CD4-positive, alpha-beta T cell (primary cell): ENCODE measurements at regions not wholly inside any gene's neighbourhood (a gene's known extent, or its start where the extent isn't known, plus 50 kb on each side); places are given as distances from the start of the nearest gene placed in this dataset.

Source experiments
- ATAC-seq: fragments of 200-7000 bp; cut with Tn5 transposase; one replicate; pipeline ENCODE4 v1.10.0; 2022; ENCODE audit warnings: mild to moderate bottlenecking; ENCODE audit not compliant: poor library complexity
- CTCF ChIA-PET: fragments of 350-600 bp; sonication (Branson Sonifier 250); formaldehyde crosslinking; loops from one replicate; lab custom pipeline; 2021; ENCODE audit warnings: antibody characterized with exemption, inconsistent platforms; lab: Charles Lee
- POLR2A ChIA-PET: fragments of 350-600 bp; sonication (Branson Sonifier 250); formaldehyde crosslinking; loops from one replicate; lab custom pipeline; 2021; ENCODE audit warnings: antibody characterized with exemption, inconsistent platforms; lab: Charles Lee
- DNase-seq, 14 experiments: peaks; one replicate each; pipeline ENCODE4 v3.0.0-alpha.2; 2013 to 2020; ENCODE audit warnings: mixed read lengths in 2 of 14
- H3K27ac ChIP-seq, 2 donors: one replicate each; pipeline versions ENCODE4 v1.5.1 to v1.7.0; 2013; ENCODE audit warnings: low read length in 2 of 2, low read depth in 1 of 2, mild to moderate bottlenecking in 1 of 2
- H3K27me3 ChIP-seq, 2 experiments: 1 replicate in 1 of 2; 2 replicates in 1 of 2; pipeline versions ENCODE4 v1.6.1 to v1.7.0; 2013; ENCODE audit warnings: low read length in 2 of 2, control low read depth in 1 of 2, mild to moderate bottlenecking in 1 of 2, moderate library complexity in 1 of 2; ENCODE audit not compliant: insufficient read depth in 2 of 2, control insufficient read depth in 1 of 2
- H3K36me3 ChIP-seq: one replicate; pipeline ENCODE4 v1.6.1; 2013; ENCODE audit warnings: low read length, control low read depth; ENCODE audit not compliant: insufficient read depth
- H3K4me1 ChIP-seq: one replicate; pipeline ENCODE4 v1.6.1; 2013; ENCODE audit warnings: low read length, control low read depth; ENCODE audit not compliant: insufficient read depth
- H3K4me3 ChIP-seq: one replicate; pipeline ENCODE4 v1.5.1; 2013; ENCODE audit warnings: mild to moderate bottlenecking, low read length, moderate library complexity
- H3K9me3 ChIP-seq, 2 experiments: 1 replicate in 1 of 2; 2 replicates in 1 of 2; pipeline versions ENCODE4 v1.6.1 to v1.7.0; 2013; ENCODE audit warnings: low read length in 2 of 2, mild to moderate bottlenecking in 2 of 2, control low read depth in 1 of 2, moderate library complexity in 1 of 2; ENCODE audit not compliant: control insufficient read depth in 1 of 2, insufficient read depth in 1 of 2
- H3K27ac Mint-ChIP-seq: one replicate; pipeline ENCODE4 v1.8.0; 2020; ENCODE audit warnings: mixed read lengths
- H3K27me3 Mint-ChIP-seq: one replicate; pipeline ENCODE4 v1.8.0; 2021; ENCODE audit warnings: mixed read lengths
- H3K36me3 Mint-ChIP-seq: one replicate; pipeline ENCODE4 v1.8.0; 2021; ENCODE audit warnings: low read depth, mixed read lengths
- H3K4me1 Mint-ChIP-seq: one replicate; pipeline ENCODE4 v1.8.0; 2021; ENCODE audit warnings: low read depth, mixed read lengths
- H3K4me3 Mint-ChIP-seq: one replicate; pipeline ENCODE4 v1.8.0; 2020; ENCODE audit warnings: mild to moderate bottlenecking, mixed read lengths
- H3K9me3 Mint-ChIP-seq: one replicate; pipeline ENCODE4 v1.8.0; 2020; ENCODE audit warnings: mixed read lengths
- intact Hi-C, 2 experiments: fragments of 100-400 bp; cut with DNase I in 1 of 2; cut with micrococcal nuclease in 1 of 2; formaldehyde crosslinking; loops; one replicate each; pipeline versions ENCODE4 v1.15.1 to v1.9.0; 2023 to 2025; cut with DNase I, micrococcal nuclease
- TF ChIP-seq, protein P1 (sequence below): fragments of 200-600 bp; IDR thresholded peaks from one replicate; pipeline ENCODE4 v1.8.0; 2022; ENCODE audit warnings: antibody characterized with exemption, mild to moderate bottlenecking

DNA sequence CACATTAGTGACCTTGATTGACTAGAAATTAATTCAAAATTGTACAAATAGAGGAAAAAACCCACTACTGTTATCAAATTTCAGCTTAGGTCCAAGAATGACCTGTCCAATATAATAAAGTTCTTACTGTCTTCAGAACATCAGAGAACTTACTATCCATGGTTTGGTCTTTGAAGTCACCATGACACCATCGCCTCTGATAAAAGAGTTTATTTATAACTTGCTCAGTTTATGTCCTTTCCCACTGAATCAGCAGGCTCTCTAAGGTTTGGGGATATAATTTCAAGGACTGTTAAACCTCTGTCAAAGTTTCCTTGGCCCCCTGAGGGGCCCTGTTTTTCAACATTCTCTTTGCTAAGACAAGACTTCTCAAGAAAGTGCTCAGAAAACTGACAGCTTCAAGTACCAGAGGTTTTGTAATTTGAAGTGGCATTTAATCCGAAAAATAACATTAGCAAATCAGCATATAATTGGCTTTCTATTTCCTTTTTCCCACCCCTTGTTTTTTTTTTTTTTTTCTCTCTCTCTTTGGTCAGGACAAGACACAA lies 191.7 kb upstream of the FERD3L start:
- ChIA-PET POLR2A (no interaction called here), CTCF (no interaction called here)
- H3K27ac ChIP-seq, result no peak overlapping the region
- Mint-ChIP-seq H3K27me3 (no peaks in the 10 kb centered on the region), H3K4me3 (no peak overlapping the region), H3K9me3 (peaks cover 5% of the 10 kb centered on the region), H3K4me1 (no peaks in the 10 kb centered on the region), H3K36me3 (no peaks in the 10 kb centered on the region), H3K27ac (no peak overlapping the region)
- intact Hi-C loops, result no loop called here
- H3K4me1 ChIP-seq, result no peaks in the 10 kb centered on the region
- ATAC-seq (no peak), DNase-seq (no peak)
- no peak overlapping the region for H3K4me3 ChIP-seq
- H3K36me3 ChIP-seq, result no peaks in the 10 kb centered on the region
- no peaks in the 10 kb centered on the region for H3K27me3 ChIP-seq
- TF ChIP-seq, protein P1, sequence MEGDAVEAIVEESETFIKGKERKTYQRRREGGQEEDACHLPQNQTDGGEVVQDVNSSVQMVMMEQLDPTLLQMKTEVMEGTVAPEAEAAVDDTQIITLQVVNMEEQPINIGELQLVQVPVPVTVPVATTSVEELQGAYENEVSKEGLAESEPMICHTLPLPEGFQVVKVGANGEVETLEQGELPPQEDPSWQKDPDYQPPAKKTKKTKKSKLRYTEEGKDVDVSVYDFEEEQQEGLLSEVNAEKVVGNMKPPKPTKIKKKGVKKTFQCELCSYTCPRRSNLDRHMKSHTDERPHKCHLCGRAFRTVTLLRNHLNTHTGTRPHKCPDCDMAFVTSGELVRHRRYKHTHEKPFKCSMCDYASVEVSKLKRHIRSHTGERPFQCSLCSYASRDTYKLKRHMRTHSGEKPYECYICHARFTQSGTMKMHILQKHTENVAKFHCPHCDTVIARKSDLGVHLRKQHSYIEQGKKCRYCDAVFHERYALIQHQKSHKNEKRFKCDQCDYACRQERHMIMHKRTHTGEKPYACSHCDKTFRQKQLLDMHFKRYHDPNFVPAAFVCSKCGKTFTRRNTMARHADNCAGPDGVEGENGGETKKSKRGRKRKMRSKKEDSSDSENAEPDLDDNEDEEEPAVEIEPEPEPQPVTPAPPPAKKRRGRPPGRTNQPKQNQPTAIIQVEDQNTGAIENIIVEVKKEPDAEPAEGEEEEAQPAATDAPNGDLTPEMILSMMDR, result no peak
- H3K9me3 ChIP-seq, result peaks cover 3 to 14% of the 10 kb centered on the region in 2 experiments

DNA sequence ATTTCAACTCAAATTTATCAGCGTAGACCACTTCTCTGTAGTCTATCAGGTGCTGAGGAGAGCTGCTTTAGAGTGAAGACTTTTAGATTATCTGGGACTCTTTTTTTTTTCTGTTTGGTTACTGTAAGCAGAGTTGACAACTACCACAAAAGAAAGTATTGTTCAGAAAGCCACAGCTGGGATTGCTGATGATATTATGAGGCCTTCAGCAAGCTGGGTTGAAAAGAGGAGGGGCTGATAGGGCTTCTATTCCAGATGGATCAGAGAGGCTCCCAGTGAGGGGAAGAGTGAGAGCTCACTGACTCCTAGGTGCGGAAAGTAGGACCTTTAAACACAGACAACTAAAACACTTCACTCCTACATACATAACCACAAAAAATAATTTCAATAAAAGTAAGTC lies 188.5 kb upstream of the FERD3L start:
- CTCF ChIA-PET, result no interaction called here
- TF ChIP-seq, protein P1, result no peak
- intact Hi-C loops, result no loop called here

DNA sequence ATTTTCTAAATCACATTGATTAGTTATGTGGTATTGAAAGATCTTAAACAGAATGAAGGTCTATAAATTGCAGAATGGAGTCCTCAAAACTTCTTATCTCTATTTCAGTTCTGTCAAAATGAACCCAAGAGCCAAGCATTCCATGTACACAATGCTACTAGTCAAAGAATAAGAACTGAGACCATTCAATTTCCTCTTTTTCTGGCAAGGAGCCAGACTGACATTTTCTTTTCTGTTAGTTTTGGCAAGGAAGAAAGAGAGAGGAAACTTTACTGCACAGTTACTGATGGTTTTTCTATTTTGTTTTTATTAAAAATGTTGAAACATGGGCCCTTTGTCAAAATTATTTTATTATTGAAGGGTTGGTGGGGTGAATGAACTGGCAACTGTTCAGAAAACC lies 181.8 kb upstream of the FERD3L start:
- Mint-ChIP-seq H3K4me1 (no peaks in the 10 kb centered on the region), H3K27ac (no peak overlapping the region), H3K9me3 (no peaks in the 10 kb centered on the region), H3K4me3 (no peak overlapping the region), H3K36me3 (no peaks in the 10 kb centered on the region), H3K27me3 (no peaks in the 10 kb centered on the region)
- CTCF ChIA-PET, result no interaction called here
- intact Hi-C loops, result no loop called here
- TF ChIP-seq, protein P1, result no peak
- Histone ChIP-seq H3K27me3 (no peaks in the 10 kb centered on the region), H3K9me3 (no peaks in the 10 kb centered on the region), H3K27ac (no peak overlapping the region), H3K4me1 (no peaks in the 10 kb centered on the region), H3K4me3 (no peak overlapping the region), H3K36me3 (no peaks in the 10 kb centered on the region)
- POLR2A ChIA-PET, result no interaction called here
- ATAC-seq (no peak), DNase-seq (no peak)

More for the DNA sequence above, 188.5 kb upstream of the FERD3L start:
- Mint-ChIP-seq H3K4me1 (no peaks in the 10 kb centered on the region), H3K36me3 (no peaks in the 10 kb centered on the region), H3K27ac (no peak overlapping the region), H3K27me3 (no peaks in the 10 kb centered on the region), H3K9me3 (no peaks in the 10 kb centered on the region), H3K4me3 (no peak overlapping the region)
- H3K9me3 ChIP-seq, result no peaks in the 10 kb centered on the region
- no peaks in the 10 kb centered on the region for H3K36me3 ChIP-seq
- no peak overlapping the region for H3K4me3 ChIP-seq
- POLR2A ChIA-PET, result no interaction called here
- ATAC-seq (no peak), DNase-seq (no peak)
- no peaks in the 10 kb centered on the region for H3K4me1 ChIP-seq
- no peaks in the 10 kb centered on the region for H3K27me3 ChIP-seq
- no peak overlapping the region for H3K27ac ChIP-seq
